Activated T-helper 9 cell treated with anti-CD3 and anti-CD28 coated beads, Interleukin-2, amount 50 U/mL, for 16 hours (primary cell): ENCODE measurements at regions not wholly inside any gene's neighbourhood (a gene's known extent, or its start where the extent isn't known, plus 50 kb on each side); places are given as distances from the start of the nearest gene placed in this dataset.
A peak's percentile ranks its signal among the peaks of the same experiment; 100 is the strongest.

Experiments
- DNase-seq: peaks from one replicate; pipeline ENCODE4 v3.0.0-alpha.2; 2020; ENCODE audit warnings: low read depth

- DNase-seq = no peak
These were observed 128.2 kb upstream of the DLX2 start for GRCh38 chr2:172230889-172231401.

- no peak for DNase-seq
These were observed 128.8 kb upstream of the DLX2 start for GRCh38 chr2:172231508-172231907.

DNA sequence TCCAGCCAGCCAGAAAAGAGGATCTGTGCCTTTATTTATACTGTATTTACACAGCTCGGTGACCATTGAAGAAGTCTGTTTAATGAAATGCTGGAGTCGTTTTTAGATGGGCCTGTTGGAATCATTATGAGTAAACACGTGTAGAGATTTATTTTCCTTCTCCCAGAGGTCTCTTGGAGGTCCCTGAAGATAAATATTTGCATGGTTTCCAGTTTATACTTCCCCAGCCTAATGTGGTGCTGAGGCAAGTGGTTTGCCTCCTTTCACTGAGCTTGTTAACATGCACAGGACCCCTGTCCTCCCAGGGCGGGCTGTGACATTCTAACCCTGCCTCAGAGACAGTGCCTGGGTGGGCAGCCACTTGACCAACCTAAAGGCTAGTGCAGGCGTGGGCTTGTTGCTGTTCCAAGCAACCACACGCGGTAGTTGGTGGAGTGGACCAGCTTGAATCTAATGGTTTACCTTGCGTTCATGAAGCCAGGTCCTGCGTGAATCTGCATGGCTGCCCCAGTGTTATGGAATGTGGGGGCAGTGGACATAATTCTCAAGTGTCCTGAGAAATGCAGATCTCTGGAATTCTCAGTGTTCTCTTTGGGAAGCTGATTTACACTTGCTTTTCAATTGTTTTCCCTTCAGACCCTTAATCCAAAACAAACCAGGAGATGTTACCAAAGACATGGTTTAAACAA, 130.2 kb upstream of the DLX2 start:
- no peak for DNase-seq

GRCh38 chr2:172233987-172234715, 131.5 kb upstream of the DLX2 start:
- DNase-seq = no peak

DNA sequence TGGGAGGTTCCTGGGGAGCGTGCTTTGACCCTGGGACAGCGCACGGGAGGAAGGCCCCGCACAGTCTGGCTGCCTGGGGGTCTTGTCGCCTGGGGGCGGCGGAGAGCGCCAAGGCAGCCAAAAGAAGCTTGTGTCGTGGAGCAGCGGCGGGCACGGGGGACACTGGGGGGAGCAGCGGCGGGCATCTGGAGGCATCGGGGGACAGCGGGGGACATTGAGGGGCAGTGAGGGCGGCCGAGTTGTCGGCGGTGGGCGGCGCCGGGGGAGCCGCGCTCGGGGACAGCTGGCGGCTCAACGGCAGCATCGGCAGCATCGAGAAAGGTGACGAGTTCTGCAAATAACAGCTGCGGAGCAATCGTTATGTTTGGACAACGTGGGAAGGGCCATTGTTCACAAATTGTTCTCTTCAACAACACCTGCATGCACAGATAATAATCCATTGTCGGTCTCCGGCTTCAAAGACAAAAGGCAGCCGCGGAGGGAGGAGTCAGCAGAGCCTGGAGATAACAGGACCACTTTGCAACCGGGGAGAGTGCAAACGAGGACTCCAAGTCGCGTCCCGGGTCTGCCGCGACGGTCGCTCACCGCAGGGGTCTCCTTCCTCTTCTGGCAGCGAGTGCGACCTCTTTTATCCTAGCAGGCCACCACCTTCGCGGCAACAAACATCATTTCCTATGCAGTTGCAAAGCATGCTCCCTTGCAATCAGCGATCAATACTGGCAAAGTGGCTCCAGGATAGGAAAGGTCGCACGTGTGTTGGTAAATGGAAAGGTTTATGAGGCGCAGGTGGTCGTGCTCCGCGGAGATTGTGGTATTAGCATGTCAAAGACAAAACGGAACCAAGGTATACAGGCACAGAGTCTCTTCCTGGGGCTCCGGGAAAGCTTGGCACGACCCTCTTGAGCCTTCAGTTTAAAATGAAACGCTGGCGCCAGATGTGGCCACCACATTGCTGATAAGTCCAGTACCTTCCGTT, 132.3 kb upstream of the DLX2 start:
- no peak for DNase-seq

DNA sequence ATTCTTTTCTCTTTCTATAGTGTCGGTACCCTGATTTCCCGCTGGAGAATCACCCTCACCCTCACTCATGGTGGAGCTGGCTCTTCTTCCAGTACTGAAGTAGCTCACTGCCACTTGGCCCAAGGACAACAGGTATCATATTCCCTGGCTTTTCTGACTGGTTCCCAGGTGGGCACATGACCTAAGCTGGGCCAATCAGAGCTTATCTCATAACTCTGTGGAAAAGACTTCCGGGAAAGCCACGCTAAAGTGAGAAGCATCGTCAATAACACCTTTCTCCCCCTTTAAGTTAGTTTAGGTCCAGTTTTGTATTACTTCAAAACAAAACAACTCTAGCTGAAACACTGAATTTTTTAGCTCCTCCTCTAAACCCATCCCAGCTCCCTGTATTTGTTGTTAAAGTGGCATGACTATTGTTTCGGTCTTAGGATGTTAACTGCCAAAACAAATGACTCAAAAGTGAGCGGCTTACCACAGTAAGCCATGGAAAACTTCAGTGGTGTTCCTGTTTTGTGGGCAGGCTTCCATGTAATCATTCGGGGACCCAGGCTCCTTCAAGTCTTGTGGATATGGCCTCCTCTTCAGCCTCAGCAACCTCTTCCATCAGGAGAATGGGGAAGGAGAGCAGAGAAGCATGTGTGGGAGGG, 137.4 kb upstream of the DLX2 start:
- no peak for DNase-seq

- no peak for DNase-seq
These were observed 138.5 kb upstream of the DLX2 start for GRCh38 chr2:172241222-172241621.

DNA sequence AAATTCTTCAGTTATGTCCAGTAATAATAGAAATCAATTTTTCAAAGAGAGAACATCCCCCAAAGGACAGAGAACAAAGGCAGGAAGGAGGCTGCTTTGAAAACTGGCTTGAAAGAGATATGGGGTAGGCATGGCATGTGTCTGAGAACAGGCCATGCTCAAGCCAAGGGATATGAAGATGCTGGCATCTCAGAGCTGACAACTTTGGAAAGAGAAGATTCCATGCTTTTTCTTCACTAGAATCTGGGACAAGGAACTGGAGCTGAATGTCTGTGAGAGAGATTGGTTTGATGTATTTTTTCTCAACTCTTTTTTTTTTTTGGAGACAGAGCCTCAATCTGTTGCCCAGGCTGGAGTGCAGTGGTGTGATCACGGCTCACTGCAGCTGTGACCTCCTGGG, 139.8 kb upstream of the DLX2 start:
- DNase-seq = no peak

DNA sequence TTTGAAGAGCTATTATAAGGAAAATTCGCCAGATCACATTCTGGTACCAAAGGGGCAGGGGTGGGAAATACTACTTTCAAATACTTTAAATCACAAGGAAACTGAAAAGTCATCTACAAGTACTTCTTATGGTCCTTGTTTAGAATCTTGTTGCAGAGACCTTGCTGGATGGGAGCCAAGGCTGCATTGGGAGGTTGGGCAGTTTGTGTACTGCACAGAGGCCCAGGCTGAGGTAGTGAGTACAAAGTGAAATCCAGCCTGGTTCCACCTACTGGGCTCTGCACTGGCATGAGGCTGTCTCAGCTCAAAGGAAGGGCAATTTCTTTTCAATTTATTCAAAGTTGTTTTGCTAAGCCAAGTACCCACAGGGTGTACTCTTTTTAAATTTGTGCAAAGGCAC, 140.3 kb upstream of the DLX2 start:
- no peak for DNase-seq

- no peak for DNase-seq
These were observed 141.9 kb upstream of the DLX2 start for GRCh38 chr2:172244419-172245130.

DNA sequence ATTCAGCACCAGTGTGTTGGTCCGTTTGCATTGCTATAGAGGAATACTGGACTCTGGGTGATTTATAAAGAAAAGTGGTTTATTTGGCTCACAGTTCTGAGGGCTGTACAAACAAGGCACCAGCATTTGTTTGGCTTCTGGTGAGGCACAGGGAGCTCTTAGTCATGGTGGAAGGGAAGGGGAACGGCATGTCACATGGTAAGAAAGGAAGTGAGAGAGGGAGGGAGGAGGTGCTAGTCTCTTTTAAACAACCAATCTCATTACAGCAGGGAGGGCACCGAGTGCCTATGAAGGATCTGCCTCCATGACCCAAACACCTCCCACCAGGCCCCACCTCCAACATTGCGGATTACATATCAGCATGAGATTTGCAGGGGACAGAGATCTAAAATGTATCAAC, 143.9 kb upstream of the DLX2 start:
- no peak for DNase-seq

GRCh38 chr2:172247203-172247602, 144.5 kb upstream of the DLX2 start:
- no peak for DNase-seq

DNA sequence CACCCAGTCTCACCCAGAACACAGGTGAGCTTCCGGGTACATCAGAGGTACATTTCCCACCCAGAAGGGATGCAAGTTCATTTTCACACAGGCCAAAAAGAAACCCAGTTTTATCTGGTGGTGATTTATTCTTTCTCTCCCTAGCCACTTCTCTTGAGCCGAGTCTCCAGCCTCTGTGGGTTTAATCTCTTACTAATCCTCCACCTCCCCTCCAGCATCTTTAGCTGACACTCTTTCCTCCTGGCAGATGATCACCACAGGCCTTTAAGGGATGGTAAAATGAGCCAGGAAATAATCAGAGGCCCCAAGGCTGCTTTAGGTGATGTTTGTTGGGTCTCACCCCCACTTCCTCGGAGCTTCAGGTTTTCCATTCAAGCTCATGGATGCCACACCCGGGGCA, 145.7 kb upstream of the DLX2 start:
- no peak for DNase-seq

DNA sequence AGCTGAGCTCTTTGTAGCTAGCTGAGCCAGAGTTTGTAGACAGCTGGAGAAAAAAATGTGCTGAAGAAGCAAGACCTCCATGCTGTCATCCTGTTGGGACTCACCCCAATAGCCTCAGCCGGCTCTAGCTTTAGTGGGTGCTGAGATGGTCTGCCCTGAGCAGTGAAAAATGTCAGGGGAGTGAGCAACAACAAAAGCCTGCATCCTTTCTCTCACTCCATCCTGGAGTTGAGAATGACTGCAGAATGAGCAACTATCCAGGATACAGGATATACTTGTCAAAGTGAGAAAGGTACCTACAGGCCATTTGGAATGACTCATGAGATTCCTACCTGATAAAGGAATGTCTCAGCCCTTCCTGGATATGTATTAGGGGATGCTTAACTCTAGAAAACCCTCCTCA, 146.1 kb upstream of the DLX2 start:
- DNase-seq = no peak

DNA sequence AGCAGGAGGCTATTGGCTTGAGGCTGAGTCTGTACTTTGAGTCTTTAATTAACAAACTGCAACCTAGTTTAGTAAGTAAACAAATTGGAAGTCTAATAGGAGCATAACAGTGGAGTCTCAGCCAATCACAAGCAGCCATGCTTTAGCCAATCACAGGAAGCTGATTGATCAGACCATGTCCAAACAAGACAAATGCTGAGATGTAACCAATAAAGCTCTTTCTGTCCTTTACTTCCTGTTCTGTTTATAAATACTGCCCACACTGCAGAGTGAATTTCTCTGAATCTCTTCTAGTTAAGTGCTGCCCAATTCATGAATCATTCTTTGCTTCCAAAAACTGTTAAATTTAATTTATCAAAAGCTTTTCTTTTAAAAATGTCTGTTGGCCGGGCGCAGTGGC, 146.6 kb upstream of the DLX2 start:
- DNase-seq = no peak

- no peak for DNase-seq
These were observed 147.3 kb upstream of the DLX2 start for GRCh38 chr2:172249986-172250385.

- no peak for DNase-seq
These were observed 148.5 kb upstream of the DLX2 start for GRCh38 chr2:172251231-172251630.

GRCh38 chr2:172252154-172252553, 149.5 kb upstream of the DLX2 start:
- no peak for DNase-seq

GRCh38 chr2:172253190-172254052, 150.7 kb upstream of the DLX2 start:
- DNase-seq = peak; percentile 48

GRCh38 chr2:172256886-172257285, 154.2 kb upstream of the DLX2 start:
- DNase-seq = no peak
